Esophagus muscularis mucosa (tissue), 4 donors: ENCODE measurements at regions not wholly inside any gene's neighbourhood (a gene's known extent, or its start where the extent isn't known, plus 50 kb on each side); places are given as distances from the start of the nearest gene placed in this dataset.
"Not testable (repeated sequence)": the region's sequence is repeated elsewhere in the genome, so short reads cannot be mapped to it uniquely, and the experiment has no call there.

Experiments
- DNase-seq: peaks from one replicate; pipeline ENCODE4 v3.0.0-alpha.2; 2017; ENCODE audit errors: extremely low spot score
- H3K27ac ChIP-seq, 4 donors: fragments of 200-600 bp; sonication (generic); replicated peaks in 1 of 4; 1 replicate in 3 of 4; 2 replicates in 1 of 4; pipeline ENCODE4 v1.5.1; 2016 to 2019; ENCODE audit warnings: mild to moderate bottlenecking in 1 of 4
- H3K27me3 ChIP-seq, 4 donors: fragments of 200-600 bp; sonication (generic); one replicate each; pipeline versions ENCODE4 v1.5.1 to v1.6.0; 2016 to 2019
- H3K36me3 ChIP-seq, 4 donors: fragments of 200-600 bp; sonication (generic); one replicate each; pipeline ENCODE4 v1.5.1; 2016 to 2019
- H3K4me1 ChIP-seq, 4 donors: fragments of 200-600 bp; sonication (generic); one replicate each; pipeline ENCODE4 v1.5.1; 2016 to 2019
- H3K4me3 ChIP-seq, 4 donors: fragments of 200-600 bp; sonication (generic); 1 replicate in 2 of 4; 2 replicates in 2 of 4; pipeline ENCODE4 v1.5.1; 2016 to 2019; ENCODE audit warnings: mild to moderate bottlenecking in 4 of 4, moderate library complexity in 1 of 4
- H3K9me3 ChIP-seq, 4 donors: fragments of 200-600 bp; sonication (generic); 1 replicate in 3 of 4; 2 replicates in 1 of 4; pipeline ENCODE4 v1.5.1; 2016 to 2019
- CTCF ChIP-seq, 3 experiments: fragments of 200-600 bp in 2 of 3; fragments of 450-650 bp in 1 of 3; sonication (generic) in 2 of 3; IDR thresholded peaks; one replicate each; pipeline ENCODE4 v1.5.1; 2017 to 2019; ENCODE audit warnings: antibody characterized with exemption in 3 of 3, mild to moderate bottlenecking in 2 of 3, moderate library complexity in 1 of 3
- EP300 ChIP-seq: sonication (generic); formaldehyde crosslinking; IDR thresholded peaks from one replicate; pipeline ENCODE4 v1.6.1; 2017; ENCODE audit warnings: antibody characterized with exemption
- POLR2A ChIP-seq: fragments of 450-650 bp; IDR thresholded peaks from one replicate; pipeline ENCODE4 v1.6.1; 2017; ENCODE audit warnings: antibody characterized with exemption, moderate library complexity, mild to moderate bottlenecking, low read depth
- POLR2AphosphoS5 ChIP-seq, 2 donors: sonication (generic); formaldehyde crosslinking; IDR thresholded peaks; one replicate each; pipeline ENCODE4 v1.6.1; 2017; ENCODE audit warnings: antibody characterized with exemption in 2 of 2
- WGBS: methylation state at CpG from one replicate; pipeline ENCODE4 v1.1.5; 2018; 5-methylcytosine and 5-hydroxymethylcytosine counted together
- intact Hi-C: fragments of 100-400 bp; cut with DNase I; formaldehyde crosslinking; loops from one replicate; pipeline ENCODE4 v1.15.1; 2023

- intact Hi-C loops, result no loop called here
- WGBS, result 75% methylated on average over 4 of the region's 4 CpGs
- H3K27ac ChIP-seq, result no peak overlapping the region
Observed at GRCh38 chr19:31039151-31039550, 310.1 kb downstream of the TSHZ3 start.

GRCh38 chr19:31037286-31037980, 311.8 kb downstream of the TSHZ3 start:
- Histone ChIP-seq H3K27me3 (no peaks in the 10 kb centered on the region), H3K4me3 (no peak overlapping the region), H3K27ac (no peak overlapping the region), H3K36me3 (no peaks in the 10 kb centered on the region), H3K4me1 (peaks cover 0 to 9% (median 8%) of the 10 kb centered on the region in 4 donors), H3K9me3 (no peaks in the 10 kb centered on the region)
- DNase-seq, result no peak
- TF ChIP-seq POLR2AphosphoS5 (IDR thresholded peaks at IDR 0.05) (no peak), POLR2A (no peak), CTCF (IDR thresholded peaks at IDR 0.05) (no peak), EP300 (no peak)
- WGBS, result 69% methylated on average over 3 of the region's 3 CpGs
- intact Hi-C loops, result no loop called here

More at GRCh38 chr19:31039151-31039550, 310.1 kb downstream of the TSHZ3 start:
- TF ChIP-seq CTCF (IDR thresholded peaks at IDR 0.05) (no peak), POLR2A (no peak), POLR2AphosphoS5 (IDR thresholded peaks at IDR 0.05) (no peak), EP300 (no peak)
- Histone ChIP-seq H3K36me3 (no peaks in the 10 kb centered on the region), H3K9me3 (no peaks in the 10 kb centered on the region), H3K4me3 (no peak overlapping the region), H3K4me1 (peaks cover 0 to 9% (median 8%) of the 10 kb centered on the region in 4 donors), H3K27me3 (no peaks in the 10 kb centered on the region)
- no peak for DNase-seq

DNA sequence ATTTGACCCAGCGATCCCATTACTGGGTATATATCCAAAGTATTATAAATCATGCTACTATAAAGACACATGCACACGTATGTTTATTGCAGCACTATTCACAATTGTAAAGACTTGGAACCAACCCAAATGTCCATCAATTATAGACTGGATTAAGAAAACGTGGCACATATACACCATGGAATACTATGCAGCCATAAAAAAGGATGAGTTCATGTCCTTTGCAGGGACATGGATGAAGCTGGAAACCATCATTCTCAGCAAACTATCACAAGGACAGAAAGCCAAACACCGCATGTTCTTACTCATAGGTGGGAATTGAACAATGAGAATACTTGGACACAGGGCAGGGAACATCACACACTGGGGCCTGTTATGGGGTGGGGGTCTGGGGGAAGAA, 317.8 kb downstream of the TSHZ3 start:
- intact Hi-C loops, H3K27ac ChIP-seq, H3K4me1 ChIP-seq, H3K9me3 ChIP-seq, H3K4me3 ChIP-seq, H3K27me3 ChIP-seq, DNase-seq, H3K36me3 ChIP-seq: not testable (repeated sequence)
- 89% methylated on average over 4 of the region's 4 CpGs for WGBS

DNA sequence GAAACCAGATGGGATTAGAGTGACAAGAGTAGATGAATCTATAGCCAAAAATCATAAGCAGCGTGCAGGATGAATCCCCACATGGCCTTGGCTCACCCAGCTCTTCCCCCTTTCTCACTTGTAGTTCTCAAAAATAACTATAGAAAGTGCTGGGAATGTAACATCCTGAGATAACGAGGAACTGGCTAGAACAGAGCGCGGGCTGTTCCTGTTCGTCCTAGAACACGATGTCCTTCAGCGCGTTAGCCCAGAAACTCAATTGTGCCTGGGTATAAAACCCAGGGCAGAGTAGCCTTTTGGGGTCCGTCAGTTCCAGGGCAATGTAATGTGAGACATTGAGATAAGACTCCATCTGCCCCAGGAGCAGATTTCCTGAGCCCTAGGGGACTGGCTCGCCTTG, 326.2 kb downstream of the TSHZ3 start:
- Histone ChIP-seq H3K27me3 (peaks cover 0 to 6% (median 0%) of the 10 kb centered on the region in 4 donors), H3K4me3 (no peak overlapping the region), H3K27ac (no peak overlapping the region), H3K4me1 (no peaks in the 10 kb centered on the region), H3K36me3 (no peaks in the 10 kb centered on the region), H3K9me3 (peaks cover 0 to 5% (median 2%) of the 10 kb centered on the region in 4 donors)
- TF ChIP-seq POLR2A (no peak), POLR2AphosphoS5 (IDR thresholded peaks at IDR 0.05) (no peak), CTCF (IDR thresholded peaks at IDR 0.05) (no peak), EP300 (no peak)
- WGBS, result 78% methylated on average over 10 of the region's 10 CpGs
- intact Hi-C loops, result no loop called here
- no peak for DNase-seq

DNA sequence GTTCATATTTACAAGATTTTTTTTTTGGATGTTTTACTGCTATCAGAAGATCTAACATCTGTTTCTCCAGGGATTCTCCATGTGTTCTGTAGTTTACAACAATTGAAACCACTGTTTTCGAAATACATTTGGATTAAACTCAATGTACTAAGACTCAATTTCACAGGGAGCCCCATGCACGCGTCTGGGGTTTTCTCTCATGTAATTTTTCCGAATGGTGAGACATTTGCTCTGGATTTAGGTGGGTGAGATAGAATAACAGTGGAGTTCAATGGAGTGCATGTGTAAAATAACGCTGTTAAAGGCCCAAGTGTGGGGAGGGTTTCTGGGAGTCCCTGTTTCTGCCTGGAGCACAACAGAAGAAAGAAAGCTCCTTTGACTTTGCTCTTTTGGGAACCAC, 330.3 kb downstream of the TSHZ3 start:
- no peak for DNase-seq
- no peaks in the 10 kb centered on the region for H3K4me1 ChIP-seq
- intact Hi-C loops, result no loop called here
- no peaks in the 10 kb centered on the region for H3K9me3 ChIP-seq
- no peak overlapping the region for H3K27ac ChIP-seq
- no peaks in the 10 kb centered on the region for H3K27me3 ChIP-seq
- H3K4me3 ChIP-seq, result no peak overlapping the region
- 89% methylated on average over 5 of the region's 5 CpGs for WGBS
- H3K36me3 ChIP-seq, result no peaks in the 10 kb centered on the region
- TF ChIP-seq CTCF (IDR thresholded peaks at IDR 0.05), result no peak
- TF ChIP-seq POLR2A, result no peak
- no peak for TF ChIP-seq EP300
- no peak for TF ChIP-seq POLR2AphosphoS5 (IDR thresholded peaks at IDR 0.05)
